Body of pancreas (tissue), 4 donors: ENCODE measurements at regions not wholly inside any gene's neighbourhood (a gene's known extent, or its start where the extent isn't known, plus 50 kb on each side); places are given as distances from the start of the nearest gene placed in this dataset.
"Not testable (repeated sequence)": the region's sequence is repeated elsewhere in the genome, so short reads cannot be mapped to it uniquely, and the experiment has no call there.

Experiments used
- POLR2A ChIP-seq, 3 donors: fragments of 450-650 bp; IDR thresholded peaks; one replicate each; pipeline ENCODE4 v1.6.1; 2016; ENCODE audit warnings: antibody characterized with exemption in 3 of 3, mild to moderate bottlenecking in 2 of 3
- TF ChIP-seq, protein P1 (sequence below), 7 experiments: fragments of 450-650 bp in 4 of 7; fragments of 200-600 bp in 3 of 7; sonication (generic) in 3 of 7; IDR thresholded peaks; one replicate each; pipeline ENCODE4 v1.5.1; 2016 to 2019; ENCODE audit warnings: antibody characterized with exemption in 7 of 7

DNA sequence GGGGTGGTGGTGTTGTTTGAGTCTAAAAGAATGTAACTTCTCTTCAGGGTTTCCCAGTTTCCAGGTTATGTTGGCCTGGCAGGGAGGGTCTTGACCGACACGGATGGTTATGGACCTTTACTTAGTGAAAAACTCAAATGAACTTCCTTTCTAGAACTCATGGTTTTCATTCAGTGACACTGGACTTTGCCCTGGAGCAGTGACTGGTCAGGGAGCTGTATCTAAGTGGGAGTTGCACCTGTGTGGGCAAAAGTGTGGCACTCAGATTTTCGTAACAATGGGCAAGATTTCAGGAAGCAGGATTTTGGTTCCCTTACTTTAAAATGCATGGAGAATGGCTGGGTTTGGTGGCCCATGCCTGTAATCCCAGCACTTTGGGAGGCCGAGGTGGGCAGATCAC lies 67.8 kb downstream of the SRGAP2 start:
- TF ChIP-seq, protein P1, sequence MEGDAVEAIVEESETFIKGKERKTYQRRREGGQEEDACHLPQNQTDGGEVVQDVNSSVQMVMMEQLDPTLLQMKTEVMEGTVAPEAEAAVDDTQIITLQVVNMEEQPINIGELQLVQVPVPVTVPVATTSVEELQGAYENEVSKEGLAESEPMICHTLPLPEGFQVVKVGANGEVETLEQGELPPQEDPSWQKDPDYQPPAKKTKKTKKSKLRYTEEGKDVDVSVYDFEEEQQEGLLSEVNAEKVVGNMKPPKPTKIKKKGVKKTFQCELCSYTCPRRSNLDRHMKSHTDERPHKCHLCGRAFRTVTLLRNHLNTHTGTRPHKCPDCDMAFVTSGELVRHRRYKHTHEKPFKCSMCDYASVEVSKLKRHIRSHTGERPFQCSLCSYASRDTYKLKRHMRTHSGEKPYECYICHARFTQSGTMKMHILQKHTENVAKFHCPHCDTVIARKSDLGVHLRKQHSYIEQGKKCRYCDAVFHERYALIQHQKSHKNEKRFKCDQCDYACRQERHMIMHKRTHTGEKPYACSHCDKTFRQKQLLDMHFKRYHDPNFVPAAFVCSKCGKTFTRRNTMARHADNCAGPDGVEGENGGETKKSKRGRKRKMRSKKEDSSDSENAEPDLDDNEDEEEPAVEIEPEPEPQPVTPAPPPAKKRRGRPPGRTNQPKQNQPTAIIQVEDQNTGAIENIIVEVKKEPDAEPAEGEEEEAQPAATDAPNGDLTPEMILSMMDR (IDR thresholded peaks at IDR 0.05) = not testable (repeated sequence)
- not testable (repeated sequence) for TF ChIP-seq POLR2A (IDR thresholded peaks at IDR 0.05)
